HG02759 (cell line): ENCODE measurements at regions not wholly inside any gene's neighbourhood (a gene's known extent, or its start where the extent isn't known, plus 50 kb on each side); places are given as distances from the start of the nearest gene placed in this dataset.

ENCODE experiments used
- ATAC-seq: cut with Tn5 transposase; IDR thresholded peaks from one replicate; pipeline ENCODE4 v1.9.1; 2021; ENCODE audit warnings: mild to moderate bottlenecking, moderate library complexity; ENCODE audit not compliant: unreplicated experiment

- ATAC-seq = no peak
Observed at GRCh38 chr5:118692811-118693342, 295.5 kb downstream of the DTWD2 start.

GRCh38 chr5:118687661-118688621 lies 300.4 kb downstream of the DTWD2 start:
- peak; percentile 40 for ATAC-seq

GRCh38 chr5:118687100-118687499 lies 301.2 kb downstream of the DTWD2 start:
- ATAC-seq = no peak

- ATAC-seq = no peak
Observed at GRCh38 chr5:118681655-118682054, 306.7 kb downstream of the DTWD2 start.

GRCh38 chr5:118679264-118679940 lies 308.9 kb downstream of the DTWD2 start:
- ATAC-seq = no peak

GRCh38 chr5:118678746-118679145 lies 309.6 kb downstream of the DTWD2 start:
- no peak for ATAC-seq

- no peak for ATAC-seq
Observed at GRCh38 chr5:118675247-118675646, 313.1 kb downstream of the DTWD2 start.

GRCh38 chr5:118657576-118657975 lies 330.8 kb downstream of the DTWD2 start:
- no peak for ATAC-seq

- no peak for ATAC-seq
Observed at GRCh38 chr5:118653872-118654271, 334.5 kb downstream of the DTWD2 start.

- no peak for ATAC-seq
Observed at GRCh38 chr5:118653183-118653582, 335.2 kb downstream of the DTWD2 start.

GRCh38 chr5:118651002-118651401 lies 337.3 kb downstream of the DTWD2 start:
- no peak for ATAC-seq

- no peak for ATAC-seq
Observed at GRCh38 chr5:118647587-118647986, 340.8 kb downstream of the DTWD2 start.

GRCh38 chr5:118646917-118647316 lies 341.4 kb downstream of the DTWD2 start:
- ATAC-seq = no peak

GRCh38 chr5:118637947-118638670 lies 350.2 kb downstream of the DTWD2 start:
- ATAC-seq = no peak

- ATAC-seq = no peak
Observed at GRCh38 chr5:118628660-118629354, 359.5 kb downstream of the DTWD2 start.

- ATAC-seq = no peak
Observed at GRCh38 chr5:118620233-118620632, 368.1 kb downstream of the DTWD2 start.

- ATAC-seq = no peak
Observed at GRCh38 chr5:118619823-118620222, 368.5 kb downstream of the DTWD2 start.

- peak; percentile 51 for ATAC-seq
Observed at GRCh38 chr5:118616281-118616680, 372.1 kb downstream of the DTWD2 start.

- ATAC-seq = no peak
Observed at GRCh38 chr5:118614731-118615456, 373.5 kb downstream of the DTWD2 start.
